ENCODE measurements at regions not wholly inside any gene's neighbourhood (a gene's known extent, or its start where the extent isn't known, plus 50 kb on each side); places are given as distances from the start of the nearest gene placed in this dataset.
A peak's percentile ranks its signal among the peaks of the same experiment; 100 is the strongest.

DNA sequence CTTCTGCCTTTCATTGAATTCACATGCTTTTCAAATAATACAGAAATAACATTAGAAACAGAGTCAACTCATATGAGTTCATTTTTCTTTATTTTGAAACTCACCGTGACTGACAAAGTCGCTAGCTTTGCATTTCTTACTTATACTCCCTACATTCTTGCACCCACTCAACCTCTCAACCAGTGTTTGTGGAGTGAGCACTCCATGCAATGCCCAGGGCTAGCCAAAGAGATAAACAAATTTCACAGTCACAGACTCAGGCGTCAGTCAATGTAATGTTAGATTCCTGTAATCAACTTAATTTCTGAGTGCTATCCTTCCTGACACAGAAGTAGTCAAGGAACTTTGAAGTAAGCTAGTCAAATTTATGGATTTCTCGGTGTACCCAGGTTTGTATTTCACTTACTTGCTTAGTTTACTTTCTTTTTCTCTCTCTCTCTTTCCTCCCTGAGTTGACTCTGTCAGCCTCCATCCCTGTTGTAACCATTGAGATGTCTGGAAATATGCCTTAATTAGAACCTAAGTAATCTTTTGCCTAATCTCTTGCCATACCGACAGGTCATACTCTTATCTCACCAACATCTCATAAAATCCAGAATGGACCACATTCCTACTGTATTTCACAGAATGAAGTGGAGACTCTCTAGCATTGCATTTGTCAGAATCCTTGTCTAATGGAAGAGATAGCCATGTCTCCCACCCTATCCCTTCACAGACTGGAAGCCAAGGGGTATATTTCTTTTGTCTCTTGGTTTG is 413.0 kb downstream of the AEBP2 start:
- DNase-seq (ENCODE audit: extremely low read depth, low read depth) = no peak

DNA sequence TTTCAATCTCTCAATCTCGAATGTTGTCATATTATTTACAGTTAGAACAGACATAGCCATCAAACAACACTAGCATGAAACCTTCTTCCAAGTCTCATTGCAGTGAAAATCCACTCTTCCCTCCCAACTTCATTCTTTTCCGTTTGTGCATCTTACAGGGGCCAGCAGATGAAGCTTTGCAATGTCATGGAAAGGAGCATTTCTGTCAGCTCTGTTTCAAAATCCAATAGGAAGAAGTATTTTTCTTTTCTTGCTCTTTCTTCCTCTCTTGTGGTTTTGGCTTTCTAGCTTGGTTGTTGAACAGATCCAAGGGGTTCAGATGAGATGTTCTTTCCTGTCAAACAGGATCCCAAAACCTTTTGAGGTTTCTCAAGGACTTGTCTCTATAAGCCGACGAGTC is 416.6 kb downstream of the AEBP2 start:
- DNase-seq (ENCODE audit: extremely low read depth, low read depth) = no peak

DNA sequence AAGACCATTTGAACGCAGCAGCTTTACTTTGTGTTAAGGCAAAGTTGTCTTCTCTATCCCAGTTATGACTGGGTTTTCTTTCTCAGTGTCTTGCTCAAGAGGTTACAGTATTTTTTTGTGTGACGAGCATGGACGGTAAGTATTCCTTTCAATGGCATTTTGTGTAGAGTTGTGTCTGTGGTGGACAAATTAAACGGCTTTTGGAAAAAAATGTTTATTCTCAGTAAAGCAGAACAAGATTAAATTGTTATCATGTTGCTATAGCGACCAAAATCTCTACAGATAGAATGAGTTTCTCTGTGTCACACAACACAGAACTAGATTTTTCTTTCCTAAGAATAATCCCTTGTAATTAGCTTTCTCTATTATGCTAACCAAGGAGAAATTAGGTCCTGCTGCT is 417.1 kb downstream of the AEBP2 start:
- no peak for DNase-seq (ENCODE audit: extremely low read depth, low read depth)

DNA sequence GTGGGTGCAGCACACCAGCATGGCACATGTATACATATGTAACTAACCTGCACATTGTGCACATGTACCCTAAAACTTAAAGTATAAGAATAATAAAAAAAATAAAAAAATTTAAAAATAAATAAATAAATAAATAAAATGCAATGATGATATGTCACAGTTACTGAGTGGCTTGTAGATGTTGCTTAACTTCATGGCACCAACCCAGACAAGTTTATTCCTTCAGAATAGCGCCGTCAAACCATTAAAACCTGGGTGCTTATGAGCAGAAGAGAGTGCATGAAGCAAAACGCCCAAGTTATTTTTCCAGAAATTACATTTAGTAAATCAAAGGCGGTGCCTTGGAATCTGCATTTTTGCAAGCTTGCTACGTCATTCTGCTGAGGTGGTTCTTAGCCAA is 417.9 kb downstream of the AEBP2 start:
- no peak for DNase-seq (ENCODE audit: extremely low read depth, low read depth)

DNA sequence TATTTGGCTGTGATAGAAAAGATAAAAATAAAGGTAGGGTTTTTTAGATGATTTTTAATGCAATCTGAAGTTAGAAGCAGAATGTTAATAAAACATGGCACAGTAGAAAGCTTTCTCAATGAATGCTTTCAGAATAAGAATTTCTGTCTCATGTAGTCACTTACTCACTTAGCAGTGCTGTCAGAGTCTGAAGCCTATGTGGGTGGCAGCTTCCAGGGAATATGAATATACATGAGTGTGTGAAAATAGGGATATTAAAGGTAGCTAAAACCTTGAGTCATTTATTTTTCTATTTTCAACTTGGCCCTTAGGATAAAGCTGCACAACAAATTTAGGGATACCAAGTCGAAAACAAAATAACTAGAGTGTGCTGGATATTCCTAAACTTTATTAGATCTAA is 427.9 kb downstream of the AEBP2 start:
- DNase-seq (ENCODE audit: extremely low read depth, low read depth) = no peak

DNA sequence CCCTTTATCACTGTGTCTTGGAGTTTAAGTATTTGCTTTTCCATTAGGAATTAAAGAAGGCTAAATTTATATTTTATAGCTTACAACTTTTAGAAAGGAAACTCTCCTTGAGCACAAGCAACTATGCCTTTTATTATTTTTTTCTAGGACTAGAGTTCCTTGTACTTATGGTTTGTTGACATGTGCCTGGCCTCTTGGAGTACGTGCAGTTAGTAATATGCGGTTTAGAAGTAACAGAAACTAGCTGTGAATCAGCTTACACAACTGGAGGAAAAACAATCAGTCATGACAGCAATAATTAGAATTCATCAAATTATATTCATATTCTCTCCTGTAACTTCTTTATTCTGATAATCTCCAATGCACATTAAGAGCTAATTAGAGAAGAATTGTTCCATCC is 428.7 kb downstream of the AEBP2 start:
- DNase-seq (ENCODE audit: extremely low read depth, low read depth) = no peak

DNA sequence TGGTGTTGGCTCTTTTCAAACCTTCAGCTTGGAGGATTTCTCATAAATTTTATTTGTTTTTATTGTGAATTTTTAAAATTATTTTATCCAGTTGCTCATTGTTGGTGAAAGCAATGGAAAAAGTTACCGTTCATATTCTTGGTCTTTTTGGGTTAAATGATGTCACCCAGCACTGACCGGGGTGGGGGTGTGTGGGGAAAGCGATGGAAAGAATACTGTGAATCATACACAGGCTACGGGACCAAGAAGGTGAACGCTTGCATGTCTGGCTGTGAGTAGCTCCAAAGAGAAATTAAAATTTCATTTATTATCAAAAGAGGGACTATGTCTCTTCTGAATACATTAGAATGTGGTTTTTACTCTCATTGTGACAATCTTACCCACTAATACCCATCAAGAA is 430.1 kb downstream of the AEBP2 start:
- no peak for DNase-seq (ENCODE audit: extremely low read depth, low read depth)

DNA sequence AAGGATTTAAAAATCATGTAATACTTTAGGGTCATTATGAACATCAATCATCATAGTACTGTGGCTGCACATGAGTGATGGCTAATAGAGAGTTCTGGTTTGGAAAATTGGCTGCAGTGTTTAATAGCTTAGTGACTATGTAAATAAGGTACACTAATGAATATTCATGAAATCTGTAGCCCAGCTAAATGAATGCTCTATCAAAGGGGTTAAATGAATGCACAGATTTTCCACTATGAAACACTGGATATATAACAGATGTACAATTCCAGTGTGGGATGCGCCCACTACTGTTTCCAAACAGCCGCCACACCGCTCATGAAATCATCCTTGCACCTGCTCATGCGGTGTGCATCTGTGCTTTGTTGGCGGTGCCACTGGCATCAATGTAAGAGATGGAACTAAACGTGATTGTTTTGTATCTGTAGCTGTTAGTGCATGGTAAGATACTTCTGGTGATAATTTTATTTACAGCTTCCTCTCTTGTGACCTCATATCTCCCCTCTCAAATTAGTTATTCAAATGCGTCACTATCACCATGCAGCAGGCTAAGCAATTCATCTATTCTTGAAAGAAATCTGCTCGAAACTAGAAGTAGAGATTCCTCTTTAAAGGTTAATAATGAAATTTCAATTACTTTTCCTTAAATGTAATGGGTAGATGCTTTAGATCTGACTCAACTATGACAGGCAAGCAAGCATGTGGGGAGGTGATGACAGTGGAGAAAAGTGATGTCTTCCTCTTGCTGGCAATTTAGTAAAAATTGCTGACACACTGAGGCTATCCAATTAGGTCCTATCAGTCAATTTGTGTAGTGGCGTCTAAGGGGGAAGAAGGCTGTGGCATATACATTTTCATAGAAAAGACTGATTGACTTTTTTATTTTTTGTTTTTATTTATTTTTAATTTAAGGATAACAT is 433.6 kb downstream of the AEBP2 start:
- DNase-seq (ENCODE audit: extremely low read depth, low read depth) = no peak

- no peak for DNase-seq (ENCODE audit: extremely low read depth, low read depth)
These were observed 440.8 kb downstream of the AEBP2 start for GRCh38 chr12:19880076-19880475.

- no peak for DNase-seq (ENCODE audit: extremely low read depth, low read depth)
These were observed 441.4 kb downstream of the AEBP2 start for GRCh38 chr12:19880721-19881120.

DNA sequence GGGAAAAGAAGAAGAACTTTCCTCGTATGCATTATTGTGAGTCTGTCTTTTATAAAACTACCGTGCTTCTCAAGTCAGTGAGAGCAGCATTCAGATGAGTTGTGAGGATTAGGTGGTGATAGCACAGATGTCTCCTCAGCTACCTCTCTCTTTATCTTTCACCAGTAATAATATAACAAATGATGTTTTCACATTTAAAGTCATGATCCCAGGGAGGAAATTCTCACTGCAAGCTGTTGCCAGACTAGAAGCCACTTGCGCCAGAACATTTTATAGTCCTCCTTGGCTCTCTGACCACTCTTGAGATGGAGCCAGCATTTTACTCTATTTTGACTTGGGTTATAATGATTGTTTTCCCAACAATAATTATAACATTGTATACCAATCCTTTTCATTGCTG is 443.1 kb downstream of the AEBP2 start:
- no peak for DNase-seq (ENCODE audit: extremely low read depth, low read depth)

DNA sequence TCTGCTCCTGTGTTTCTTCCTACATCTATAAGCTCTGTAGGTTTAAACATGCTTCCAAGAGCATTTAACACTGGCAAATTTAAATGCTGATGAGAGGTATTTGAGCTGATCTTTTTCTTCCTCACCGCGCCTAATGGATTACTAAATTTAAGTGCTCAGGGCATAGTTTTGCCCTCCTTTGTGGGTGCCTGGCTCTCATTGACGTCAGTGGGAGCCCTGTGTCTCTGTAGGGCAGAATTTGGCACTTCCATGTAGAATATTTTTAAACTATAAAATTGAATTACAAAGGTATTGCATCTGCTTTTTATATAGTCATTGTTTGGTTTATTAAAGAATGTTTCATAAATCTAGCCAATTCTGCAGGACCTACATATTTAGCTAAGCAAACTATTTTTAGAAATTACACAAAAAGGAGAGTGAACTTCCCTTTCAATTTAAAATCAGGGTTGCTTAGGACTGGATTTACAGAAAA is 444.8 kb downstream of the AEBP2 start:
- peak; percentile 94 for DNase-seq (ENCODE audit: extremely low read depth, low read depth)

GRCh38 chr12:19885093-19885812 is 446.0 kb downstream of the AEBP2 start:
- DNase-seq (ENCODE audit: extremely low read depth, low read depth) = no peak

GRCh38 chr12:19886065-19886464 is 446.8 kb downstream of the AEBP2 start:
- DNase-seq (ENCODE audit: extremely low read depth, low read depth) = no peak

DNA sequence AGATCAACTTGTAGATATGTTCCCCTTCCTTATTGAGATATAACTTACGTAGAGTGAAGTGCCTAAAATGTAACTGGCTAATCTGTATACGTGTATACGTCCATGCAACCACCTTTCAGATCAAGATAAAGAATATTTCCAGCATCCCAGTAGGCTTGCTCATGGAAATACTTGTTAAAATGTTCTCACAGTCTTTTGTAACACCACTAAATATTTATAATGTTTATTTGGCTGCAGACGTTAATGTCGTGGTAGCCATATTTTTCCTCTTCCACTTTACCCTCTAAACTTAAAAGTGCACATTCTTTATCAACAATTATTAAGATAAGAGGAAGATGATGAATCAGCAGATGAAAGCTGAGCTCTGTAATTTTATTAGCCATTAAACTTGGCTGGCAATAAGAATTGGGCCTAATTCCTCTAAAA is 447.4 kb downstream of the AEBP2 start:
- DNase-seq (ENCODE audit: extremely low read depth, low read depth) = no peak

DNA sequence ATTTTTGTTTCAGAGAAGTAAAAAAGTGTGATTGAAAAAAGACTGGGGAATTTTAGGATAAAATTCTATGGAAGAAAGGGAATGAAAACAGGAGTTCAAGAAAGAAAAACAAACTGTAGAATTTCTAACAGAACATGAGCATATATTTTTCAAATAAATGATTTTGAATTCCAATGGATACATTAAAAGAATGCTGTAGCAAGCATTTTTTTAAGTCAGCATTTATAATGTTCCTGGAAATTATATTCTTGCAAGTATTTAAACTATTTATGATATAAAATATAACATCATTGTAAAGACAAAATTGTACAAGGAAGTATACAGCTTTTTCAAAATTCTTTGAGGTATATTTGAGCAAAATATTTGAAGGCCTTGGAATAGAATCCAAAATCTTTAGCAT is 450.7 kb downstream of the AEBP2 start:
- DNase-seq (ENCODE audit: extremely low read depth, low read depth) = no peak

DNA sequence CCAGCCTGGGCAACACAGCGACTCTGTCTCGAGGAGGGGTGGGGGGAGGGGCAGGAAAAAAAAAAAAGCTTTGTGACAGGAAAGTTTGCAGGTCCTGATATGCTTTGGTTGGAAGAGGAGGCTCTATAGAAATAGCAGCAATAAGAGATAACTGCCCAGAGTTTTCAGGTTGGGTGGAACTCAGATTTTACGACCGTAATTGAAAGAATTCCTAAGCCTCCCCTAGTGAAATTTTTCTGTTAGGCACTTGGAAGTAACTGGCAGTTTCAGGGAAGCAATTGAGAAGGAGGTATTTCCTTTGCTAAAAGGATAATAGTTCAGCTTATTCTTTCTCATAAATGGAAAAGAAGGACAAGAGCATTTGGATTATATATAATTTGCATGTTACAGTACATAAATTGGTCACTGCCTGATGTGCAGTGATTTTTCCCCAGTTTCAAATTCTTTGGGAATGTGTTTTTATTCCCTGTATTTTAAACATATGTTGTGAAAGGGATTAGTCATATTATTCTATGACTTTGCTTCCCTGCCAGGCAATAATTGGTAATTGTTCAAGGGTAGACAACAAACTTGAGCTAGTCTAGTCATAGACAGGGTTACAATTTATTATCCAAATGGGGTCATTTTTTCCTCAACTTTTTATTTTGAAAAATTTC is 452.8 kb downstream of the AEBP2 start:
- DNase-seq (ENCODE audit: extremely low read depth, low read depth) = no peak

GRCh38 chr12:19893514-19893913 is 454.2 kb downstream of the AEBP2 start:
- DNase-seq (ENCODE audit: extremely low read depth, low read depth) = no peak

DNA sequence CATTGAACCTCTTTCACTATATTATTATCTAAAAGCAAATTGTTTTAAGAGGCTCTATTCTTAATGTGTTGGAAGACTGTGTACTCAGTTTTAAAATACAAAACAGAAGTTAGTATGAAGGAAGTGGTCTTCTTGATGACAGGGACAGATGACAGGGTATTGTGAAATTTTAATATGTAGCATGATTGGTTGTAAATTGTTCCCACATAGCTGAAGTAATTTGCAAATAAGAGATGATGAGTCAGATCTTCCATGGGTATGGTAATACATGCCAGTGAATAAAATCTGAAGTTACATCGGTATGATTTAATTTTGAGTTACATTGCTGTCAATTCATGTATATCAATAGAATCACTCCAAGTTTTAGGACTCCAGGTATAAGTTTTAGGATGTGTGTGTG is 454.8 kb downstream of the AEBP2 start:
- DNase-seq (ENCODE audit: extremely low read depth, low read depth) = peak; percentile 75

GRCh38 chr12:19894803-19895202 is 455.5 kb downstream of the AEBP2 start:
- DNase-seq (ENCODE audit: extremely low read depth, low read depth) = no peak

Measured in NCI-H460 (cell line).